ENCODE measurements at regions not wholly inside any gene's neighbourhood (a gene's known extent, or its start where the extent isn't known, plus 50 kb on each side); places are given as distances from the start of the nearest gene placed in this dataset.

DNA sequence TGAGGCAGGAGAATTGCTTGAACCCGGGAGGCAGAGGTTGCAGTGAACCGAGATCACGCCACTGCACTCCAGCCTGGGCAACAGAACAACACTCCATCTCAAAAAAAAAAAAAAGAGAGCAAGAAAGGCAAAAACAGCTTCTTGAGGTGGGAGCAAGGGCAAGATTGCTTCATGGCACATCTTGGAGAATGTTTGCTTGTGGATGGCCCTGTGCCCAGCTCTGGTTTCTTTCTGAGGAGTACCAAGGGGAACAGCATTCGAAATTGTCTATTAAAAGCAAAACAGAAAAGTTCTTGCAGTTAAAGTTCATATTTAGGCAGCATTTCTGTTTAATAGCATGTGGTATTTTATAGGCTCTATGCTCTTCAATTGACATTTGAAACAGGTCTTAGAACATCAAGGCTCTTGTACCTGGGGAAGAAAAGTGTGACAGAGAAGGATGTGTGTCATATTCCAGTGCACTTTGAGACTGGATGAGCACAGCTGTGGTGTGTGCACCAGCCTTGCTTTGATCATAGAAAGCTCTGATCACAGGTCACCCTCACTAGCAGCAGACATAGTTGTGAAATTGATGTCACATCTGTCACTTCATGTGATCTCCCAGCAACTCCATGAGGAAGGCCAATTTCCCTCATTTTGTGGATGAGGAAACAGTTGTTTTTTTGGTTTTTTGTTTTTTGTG, 154.3 kb downstream of the UXS1 start:
- no peak overlapping the region for H3K9ac ChIP-seq (ENCODE audit: insufficient read depth in 1 of 2, low read depth in 2 of 2, low read length in 2 of 2)
- no peak overlapping the region for H3K27ac ChIP-seq (ENCODE audit: extremely low read depth, low read depth, low read length)
- no peaks in the 10 kb centered on the region for H4K20me1 ChIP-seq (replicated peaks; ENCODE audit: control insufficient read depth, insufficient read depth, low read length)
- peaks cover 5 to 36% of the 10 kb centered on the region in 2 experiments; a peak in 3 of 5 replicates for H3K27me3 ChIP-seq (ENCODE audit: control insufficient read depth in 2 of 2, insufficient read depth in 2 of 2, low read length in 2 of 2)
- ChIA-PET POLR2A (interaction anchor here (0.5 kb wide), 1 partner anchor 481 kb away, joined by 4 read pairs; no protein-coding TSS in a partner anchor), CTCF (ENCODE audit: low intra/inter-chr PET ratio) (no interaction called here)
- BruUV-seq (replicated peaks), result no TSS peak
- H3K4me1 ChIP-seq (replicated peaks in 1 of 2; ENCODE audit: control insufficient read depth in 2 of 2, insufficient read depth in 2 of 2, low read length in 2 of 2), result no peaks in the 10 kb centered on the region
- H3K79me2 ChIP-seq (ENCODE audit: control insufficient read depth, insufficient read depth, low read length), result no peaks in the 10 kb centered on the region
- WGBS (ENCODE audit: insufficient coverage, low coverage, missing lambda C conversion rate), result 0% methylated on average over 1 of the region's 4 CpGs
- DNase-seq (ENCODE audit: extremely low read depth in 1 of 4, low spot score in 3 of 4) (no peak), FAIRE-seq (no peak), ATAC-seq (no peak)
- H3K4me3 ChIP-seq, result no peak overlapping the region
- H3K9me3 ChIP-seq (replicated peaks; ENCODE audit: control insufficient read depth, insufficient read depth, low read depth, low read length), result no peaks in the 10 kb centered on the region
- H2AFZ ChIP-seq (ENCODE audit: low read depth, low read length), result no peak overlapping the region
- no peaks in the 10 kb centered on the region for H3K36me3 ChIP-seq (ENCODE audit: control insufficient read depth, insufficient read depth, low read length)
- in situ Hi-C loops (cut with MboI) (no loop called here), intact Hi-C loops (cut with micrococcal nuclease) (no loop called here)
- no peaks in the 10 kb centered on the region for H3K9me1 ChIP-seq (ENCODE audit: control insufficient read depth, insufficient read depth, low read length)
- no peak overlapping the region for H3K4me2 ChIP-seq (ENCODE audit: insufficient read depth, low read length)
- TF ChIP-seq KAT7 (CRISPR knock-in tag; IDR thresholded peaks at IDR 0.05; ENCODE audit: borderline replicate concordance) (no peak), ZNF583 (CRISPR knock-in tag; IDR thresholded peaks at IDR 0.05) (no peak), ZNF274 (IDR thresholded peaks at IDR 0.05; ENCODE audit: borderline replicate concordance, low read depth, low read length) (no peak), SIX5 (IDR thresholded peaks at IDR 0.05; ENCODE audit: borderline replicate concordance in 1 of 2, insufficient read depth in 1 of 2, low read depth in 1 of 2, low read length in 2 of 2) (no peak), ZBED1 (IDR thresholded peaks at IDR 0.05) (no peak), ZNF175 (CRISPR knock-in tag; IDR thresholded peaks at IDR 0.05; ENCODE audit: low read depth) (no peak), NFRKB (IDR thresholded peaks at IDR 0.05; ENCODE audit: low read depth) (no peak), CCAR2 (IDR thresholded peaks at IDR 0.05; ENCODE audit: low read depth, low read length) (no peak), PCBP1 (IDR thresholded peaks at IDR 0.05; ENCODE audit: low read depth, low read length, poor library complexity, severe bottlenecking) (no peak)
- TF ChIP-seq, protein P1, sequence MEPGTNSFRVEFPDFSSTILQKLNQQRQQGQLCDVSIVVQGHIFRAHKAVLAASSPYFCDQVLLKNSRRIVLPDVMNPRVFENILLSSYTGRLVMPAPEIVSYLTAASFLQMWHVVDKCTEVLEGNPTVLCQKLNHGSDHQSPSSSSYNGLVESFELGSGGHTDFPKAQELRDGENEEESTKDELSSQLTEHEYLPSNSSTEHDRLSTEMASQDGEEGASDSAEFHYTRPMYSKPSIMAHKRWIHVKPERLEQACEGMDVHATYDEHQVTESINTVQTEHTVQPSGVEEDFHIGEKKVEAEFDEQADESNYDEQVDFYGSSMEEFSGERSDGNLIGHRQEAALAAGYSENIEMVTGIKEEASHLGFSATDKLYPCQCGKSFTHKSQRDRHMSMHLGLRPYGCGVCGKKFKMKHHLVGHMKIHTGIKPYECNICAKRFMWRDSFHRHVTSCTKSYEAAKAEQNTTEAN (CRISPR knock-in tag; IDR thresholded peaks at IDR 0.05), result no peak
- TF ChIP-seq, protein P2, sequence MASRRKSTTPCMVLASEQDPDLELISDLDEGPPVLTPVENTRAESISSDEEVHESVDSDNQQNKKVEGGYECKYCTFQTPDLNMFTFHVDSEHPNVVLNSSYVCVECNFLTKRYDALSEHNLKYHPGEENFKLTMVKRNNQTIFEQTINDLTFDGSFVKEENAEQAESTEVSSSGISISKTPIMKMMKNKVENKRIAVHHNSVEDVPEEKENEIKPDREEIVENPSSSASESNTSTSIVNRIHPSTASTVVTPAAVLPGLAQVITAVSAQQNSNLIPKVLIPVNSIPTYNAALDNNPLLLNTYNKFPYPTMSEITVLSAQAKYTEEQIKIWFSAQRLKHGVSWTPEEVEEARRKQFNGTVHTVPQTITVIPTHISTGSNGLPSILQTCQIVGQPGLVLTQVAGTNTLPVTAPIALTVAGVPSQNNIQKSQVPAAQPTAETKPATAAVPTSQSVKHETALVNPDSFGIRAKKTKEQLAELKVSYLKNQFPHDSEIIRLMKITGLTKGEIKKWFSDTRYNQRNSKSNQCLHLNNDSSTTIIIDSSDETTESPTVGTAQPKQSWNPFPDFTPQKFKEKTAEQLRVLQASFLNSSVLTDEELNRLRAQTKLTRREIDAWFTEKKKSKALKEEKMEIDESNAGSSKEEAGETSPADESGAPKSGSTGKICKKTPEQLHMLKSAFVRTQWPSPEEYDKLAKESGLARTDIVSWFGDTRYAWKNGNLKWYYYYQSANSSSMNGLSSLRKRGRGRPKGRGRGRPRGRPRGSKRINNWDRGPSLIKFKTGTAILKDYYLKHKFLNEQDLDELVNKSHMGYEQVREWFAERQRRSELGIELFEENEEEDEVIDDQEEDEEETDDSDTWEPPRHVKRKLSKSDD (conservative IDR thresholded peaks at IDR 0.05; ENCODE audit: low read length), result no peak
- TF ChIP-seq, protein P3, sequence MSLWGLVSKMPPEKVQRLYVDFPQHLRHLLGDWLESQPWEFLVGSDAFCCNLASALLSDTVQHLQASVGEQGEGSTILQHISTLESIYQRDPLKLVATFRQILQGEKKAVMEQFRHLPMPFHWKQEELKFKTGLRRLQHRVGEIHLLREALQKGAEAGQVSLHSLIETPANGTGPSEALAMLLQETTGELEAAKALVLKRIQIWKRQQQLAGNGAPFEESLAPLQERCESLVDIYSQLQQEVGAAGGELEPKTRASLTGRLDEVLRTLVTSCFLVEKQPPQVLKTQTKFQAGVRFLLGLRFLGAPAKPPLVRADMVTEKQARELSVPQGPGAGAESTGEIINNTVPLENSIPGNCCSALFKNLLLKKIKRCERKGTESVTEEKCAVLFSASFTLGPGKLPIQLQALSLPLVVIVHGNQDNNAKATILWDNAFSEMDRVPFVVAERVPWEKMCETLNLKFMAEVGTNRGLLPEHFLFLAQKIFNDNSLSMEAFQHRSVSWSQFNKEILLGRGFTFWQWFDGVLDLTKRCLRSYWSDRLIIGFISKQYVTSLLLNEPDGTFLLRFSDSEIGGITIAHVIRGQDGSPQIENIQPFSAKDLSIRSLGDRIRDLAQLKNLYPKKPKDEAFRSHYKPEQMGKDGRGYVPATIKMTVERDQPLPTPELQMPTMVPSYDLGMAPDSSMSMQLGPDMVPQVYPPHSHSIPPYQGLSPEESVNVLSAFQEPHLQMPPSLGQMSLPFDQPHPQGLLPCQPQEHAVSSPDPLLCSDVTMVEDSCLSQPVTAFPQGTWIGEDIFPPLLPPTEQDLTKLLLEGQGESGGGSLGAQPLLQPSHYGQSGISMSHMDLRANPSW (CRISPR knock-in tag; IDR thresholded peaks at IDR 0.05), result no peak
- TF ChIP-seq, protein P4, sequence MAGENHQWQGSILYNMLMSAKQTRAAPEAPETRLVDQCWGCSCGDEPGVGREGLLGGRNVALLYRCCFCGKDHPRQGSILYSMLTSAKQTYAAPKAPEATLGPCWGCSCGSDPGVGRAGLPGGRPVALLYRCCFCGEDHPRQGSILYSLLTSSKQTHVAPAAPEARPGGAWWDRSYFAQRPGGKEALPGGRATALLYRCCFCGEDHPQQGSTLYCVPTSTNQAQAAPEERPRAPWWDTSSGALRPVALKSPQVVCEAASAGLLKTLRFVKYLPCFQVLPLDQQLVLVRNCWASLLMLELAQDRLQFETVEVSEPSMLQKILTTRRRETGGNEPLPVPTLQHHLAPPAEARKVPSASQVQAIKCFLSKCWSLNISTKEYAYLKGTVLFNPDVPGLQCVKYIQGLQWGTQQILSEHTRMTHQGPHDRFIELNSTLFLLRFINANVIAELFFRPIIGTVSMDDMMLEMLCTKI (IDR thresholded peaks at IDR 0.05; ENCODE audit: partially characterized antibody), result no peak
- TF ChIP-seq, protein P5, sequence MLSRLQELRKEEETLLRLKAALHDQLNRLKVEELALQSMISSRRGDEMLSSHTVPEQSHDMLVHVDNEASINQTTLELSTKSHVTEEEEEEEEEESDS (CRISPR knock-in tag; IDR thresholded peaks at IDR 0.05), result no peak
